GM11168 (cell line): ENCODE measurements at regions not wholly inside any gene's neighbourhood (a gene's known extent, or its start where the extent isn't known, plus 50 kb on each side); places are given as distances from the start of the nearest gene placed in this dataset.

Experiments used
- in situ Hi-C: fragments of 300-500 bp; cut with MboI; formaldehyde crosslinking; loops from one replicate; pipeline ENCODE4 v1.12.0; 2022; ENCODE audit warnings: low sequenced_read_pairs; ENCODE audit not compliant: unreplicated experiment

- in situ Hi-C loops = loop anchor here (5.0 kb wide), 2 partner anchors 51 to 556 kb away; partner anchors contain the start of gene ACKR3
Observed at GRCh38 chr2:236516708-236517107, 52.9 kb upstream of the ACKR3 start.

DNA sequence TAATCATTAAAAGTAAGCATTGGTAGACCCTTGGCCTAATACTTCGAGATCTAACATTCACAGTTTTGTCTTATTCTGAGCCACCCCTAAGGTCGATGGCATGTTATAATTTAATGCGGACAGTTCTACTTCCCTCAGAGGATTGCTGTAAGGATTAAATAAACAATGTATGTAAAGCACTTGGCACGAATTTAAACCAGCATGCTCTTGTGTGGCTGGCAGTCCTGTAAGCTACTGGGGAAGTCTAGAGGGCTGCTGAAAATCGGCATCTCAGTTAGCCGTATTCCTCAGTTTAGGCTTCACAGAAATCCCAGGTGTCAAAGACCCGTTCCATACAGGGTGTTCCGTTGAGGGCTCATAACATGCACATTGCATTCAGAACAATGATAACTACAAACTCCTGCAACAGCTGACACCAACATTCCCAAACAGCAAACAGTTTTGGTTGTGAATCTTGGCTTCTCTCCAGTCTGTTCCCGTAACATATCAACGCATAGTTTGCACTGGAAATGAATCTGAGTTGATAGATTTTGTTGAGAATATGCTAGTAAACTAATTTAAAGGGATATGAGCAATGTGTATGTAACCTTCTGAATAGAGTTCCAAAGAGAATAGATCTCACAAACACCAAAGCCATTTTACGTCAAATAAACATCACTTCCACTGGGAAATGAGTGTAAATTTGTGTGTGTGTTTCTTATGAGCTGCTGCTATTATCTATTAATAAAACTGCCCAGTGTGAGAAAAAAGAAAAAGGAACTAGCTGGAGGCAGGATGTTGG is 52.2 kb upstream of the ACKR3 start:
- in situ Hi-C loops = loop anchor here (5.0 kb wide), 2 partner anchors 50 to 555 kb away; partner anchors contain the start of gene ACKR3
